ENCODE measurements at regions not wholly inside any gene's neighbourhood (a gene's known extent, or its start where the extent isn't known, plus 50 kb on each side); places are given as distances from the start of the nearest gene placed in this dataset.

DNA sequence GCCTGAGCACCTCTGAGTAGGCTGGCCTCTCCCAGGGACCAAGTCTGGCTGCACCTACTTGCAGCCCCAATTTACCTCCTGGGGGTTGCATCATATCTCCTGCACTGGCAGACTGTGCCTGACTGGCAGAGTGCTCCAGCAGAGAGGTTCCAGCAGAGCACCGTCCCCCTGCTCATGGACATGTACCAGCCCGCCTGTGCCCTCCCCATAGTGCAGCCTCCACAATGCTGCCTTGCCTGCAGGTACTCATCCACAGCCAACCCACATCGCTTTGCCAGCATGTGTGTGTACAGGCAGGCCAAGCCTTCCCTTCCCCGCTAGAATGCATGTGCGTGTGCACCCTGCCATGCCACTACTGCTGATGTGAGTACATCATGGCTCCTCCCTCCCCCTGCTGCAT lies 105.5 kb upstream of the NPSR1 start:
- Mint-ChIP-seq H3K9me3 (peaks cover 46% of the 10 kb centered on the region), H3K4me1 (no peaks in the 10 kb centered on the region), H3K36me3 (no peaks in the 10 kb centered on the region), H3K4me3 (no peak overlapping the region), H3K27me3 (ENCODE audit: low read depth) (no peaks in the 10 kb centered on the region), H3K27ac (no peak overlapping the region)
- TF ChIP-seq, protein P1, sequence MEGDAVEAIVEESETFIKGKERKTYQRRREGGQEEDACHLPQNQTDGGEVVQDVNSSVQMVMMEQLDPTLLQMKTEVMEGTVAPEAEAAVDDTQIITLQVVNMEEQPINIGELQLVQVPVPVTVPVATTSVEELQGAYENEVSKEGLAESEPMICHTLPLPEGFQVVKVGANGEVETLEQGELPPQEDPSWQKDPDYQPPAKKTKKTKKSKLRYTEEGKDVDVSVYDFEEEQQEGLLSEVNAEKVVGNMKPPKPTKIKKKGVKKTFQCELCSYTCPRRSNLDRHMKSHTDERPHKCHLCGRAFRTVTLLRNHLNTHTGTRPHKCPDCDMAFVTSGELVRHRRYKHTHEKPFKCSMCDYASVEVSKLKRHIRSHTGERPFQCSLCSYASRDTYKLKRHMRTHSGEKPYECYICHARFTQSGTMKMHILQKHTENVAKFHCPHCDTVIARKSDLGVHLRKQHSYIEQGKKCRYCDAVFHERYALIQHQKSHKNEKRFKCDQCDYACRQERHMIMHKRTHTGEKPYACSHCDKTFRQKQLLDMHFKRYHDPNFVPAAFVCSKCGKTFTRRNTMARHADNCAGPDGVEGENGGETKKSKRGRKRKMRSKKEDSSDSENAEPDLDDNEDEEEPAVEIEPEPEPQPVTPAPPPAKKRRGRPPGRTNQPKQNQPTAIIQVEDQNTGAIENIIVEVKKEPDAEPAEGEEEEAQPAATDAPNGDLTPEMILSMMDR (IDR thresholded peaks at IDR 0.05; ENCODE audit: unreplicated experiment), result no peak
- DNase-seq (ENCODE audit: low spot score in 2 of 2, unreplicated experiment in 2 of 2), result no peak

DNA sequence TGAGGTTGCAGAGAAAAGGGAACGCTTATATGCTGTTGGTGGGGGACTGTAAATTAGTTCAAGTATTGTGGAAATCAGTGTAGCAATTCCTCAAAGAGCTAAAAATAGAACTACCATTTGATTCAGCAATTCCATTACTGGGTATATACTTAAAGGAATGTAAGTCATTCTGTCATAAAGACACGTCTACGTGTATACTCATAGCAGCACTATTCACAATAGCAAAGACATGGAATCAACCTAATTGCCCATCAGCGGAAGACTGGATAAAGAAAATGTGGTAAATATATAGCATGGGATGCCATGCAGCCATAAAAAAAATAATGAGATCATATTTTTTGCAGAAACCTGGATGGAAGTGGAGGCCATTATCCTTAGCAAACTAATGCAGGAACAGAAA lies 100.0 kb upstream of the NPSR1 start:
- Mint-ChIP-seq H3K4me1 (no peaks in the 10 kb centered on the region), H3K9me3 (peaks cover 43% of the 10 kb centered on the region), H3K4me3 (no peak overlapping the region), H3K27me3 (ENCODE audit: low read depth) (no peaks in the 10 kb centered on the region), H3K36me3 (no peaks in the 10 kb centered on the region), H3K27ac (no peak overlapping the region)
- TF ChIP-seq, protein P1 (IDR thresholded peaks at IDR 0.05; ENCODE audit: unreplicated experiment), result no peak
- no peak for DNase-seq (ENCODE audit: low spot score in 2 of 2, unreplicated experiment in 2 of 2)

DNA sequence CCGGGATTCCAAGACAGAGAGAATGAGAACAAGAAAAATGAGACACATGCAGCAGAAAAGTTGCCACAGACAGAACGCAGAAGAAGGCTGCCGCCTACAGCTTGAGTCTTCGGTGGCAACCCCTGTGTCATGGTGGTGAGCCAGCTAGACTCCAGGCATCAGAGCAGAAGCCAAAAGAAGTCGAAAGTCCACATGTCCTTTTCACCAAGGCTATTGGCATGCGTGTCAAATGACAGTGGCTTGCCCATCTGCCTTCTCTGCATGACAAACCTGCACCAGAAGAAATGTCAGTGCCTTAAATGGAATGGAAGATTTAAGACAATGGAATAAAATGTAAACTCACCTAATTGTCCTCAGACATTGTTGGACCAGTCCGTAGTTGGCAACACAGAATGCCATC lies 93.9 kb upstream of the NPSR1 start:
- Mint-ChIP-seq H3K4me3 (no peak overlapping the region), H3K36me3 (no peaks in the 10 kb centered on the region), H3K27ac (no peak overlapping the region), H3K9me3 (no peaks in the 10 kb centered on the region), H3K27me3 (ENCODE audit: low read depth) (no peaks in the 10 kb centered on the region), H3K4me1 (no peaks in the 10 kb centered on the region)
- TF ChIP-seq, protein P1 (IDR thresholded peaks at IDR 0.05; ENCODE audit: unreplicated experiment), result no peak
- DNase-seq (ENCODE audit: low spot score in 2 of 2, unreplicated experiment in 2 of 2), result no peak

DNA sequence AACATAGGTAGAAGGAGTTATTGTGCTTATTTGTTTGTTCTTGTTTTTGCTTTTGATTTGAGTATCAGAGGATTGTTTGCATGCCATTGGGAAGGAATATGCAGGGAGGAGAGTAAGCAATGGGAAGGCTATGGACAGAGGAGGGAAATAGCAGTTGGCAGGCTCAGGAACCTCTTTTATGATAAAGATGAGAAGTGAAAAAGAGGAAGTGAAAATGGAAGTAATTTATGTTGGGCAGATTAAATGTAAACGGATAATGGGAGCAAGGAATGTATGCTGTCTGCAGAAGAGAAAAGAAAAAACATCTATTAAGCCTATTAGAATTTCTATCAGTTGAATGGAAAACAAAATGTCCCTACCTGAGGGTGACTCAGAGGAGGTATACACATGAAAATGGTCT lies 90.1 kb upstream of the NPSR1 start:
- H3K4me3 Mint-ChIP-seq, result no peak overlapping the region
- no peaks in the 10 kb centered on the region for H3K9me3 Mint-ChIP-seq

DNA sequence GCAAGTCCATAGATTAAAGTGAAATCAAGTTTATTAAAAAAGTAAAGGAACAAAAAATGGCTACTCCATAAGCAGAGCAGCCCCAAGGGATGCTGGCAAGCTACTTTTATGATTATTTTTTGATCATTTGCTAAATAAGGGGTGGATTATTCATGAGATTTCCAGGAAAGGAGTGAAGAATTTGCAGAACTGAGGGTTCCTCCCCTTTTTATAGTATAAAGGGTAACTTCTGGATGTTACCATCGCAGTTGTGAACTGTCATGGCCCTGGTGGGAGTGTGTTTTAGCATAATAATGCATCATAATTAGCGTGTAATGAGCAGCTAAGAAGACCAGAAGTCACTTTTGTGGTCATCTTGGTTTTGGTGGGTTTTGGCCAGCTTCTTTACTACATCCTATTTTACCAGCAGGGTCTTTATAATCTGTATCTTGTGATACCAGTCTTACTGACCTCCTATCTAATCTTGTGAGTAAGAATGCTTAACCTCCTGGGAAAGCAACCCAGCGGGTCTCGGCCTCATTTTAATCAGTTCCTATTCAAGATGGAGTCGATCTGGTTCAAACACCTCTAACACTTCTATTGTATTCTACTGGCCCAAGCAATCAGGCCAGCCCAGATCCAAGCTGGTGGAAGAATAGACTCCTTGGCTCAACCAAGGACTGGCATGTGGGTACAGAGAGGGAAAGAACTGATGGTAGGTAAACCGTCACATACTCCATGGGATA lies 87.9 kb upstream of the NPSR1 start:
- H3K4me3 Mint-ChIP-seq, result no peak overlapping the region
- H3K9me3 Mint-ChIP-seq, result peaks cover 7% of the 10 kb centered on the region
- H3K27me3 Mint-ChIP-seq (ENCODE audit: low read depth), result no peaks in the 10 kb centered on the region
- DNase-seq (ENCODE audit: low spot score in 2 of 2, unreplicated experiment in 2 of 2), result no peak
- H3K36me3 Mint-ChIP-seq, result no peaks in the 10 kb centered on the region
- TF ChIP-seq, protein P1 (IDR thresholded peaks at IDR 0.05; ENCODE audit: unreplicated experiment), result no peak
- no peak overlapping the region for H3K27ac Mint-ChIP-seq
- no peaks in the 10 kb centered on the region for H3K4me1 Mint-ChIP-seq

More for the DNA sequence above, 90.1 kb upstream of the NPSR1 start:
- no peaks in the 10 kb centered on the region for H3K36me3 Mint-ChIP-seq
- DNase-seq (ENCODE audit: low spot score in 2 of 2, unreplicated experiment in 2 of 2), result no peak
- no peaks in the 10 kb centered on the region for H3K4me1 Mint-ChIP-seq
- no peak overlapping the region for H3K27ac Mint-ChIP-seq
- H3K27me3 Mint-ChIP-seq (ENCODE audit: low read depth), result no peaks in the 10 kb centered on the region
- TF ChIP-seq, protein P1 (IDR thresholded peaks at IDR 0.05; ENCODE audit: unreplicated experiment), result no peak

Measured in mesothelial cell of epicardium (in vitro differentiated cells).